GM12878 (cell line): ENCODE measurements at regions not wholly inside any gene's neighbourhood (a gene's known extent, or its start where the extent isn't known, plus 50 kb on each side); places are given as distances from the start of the nearest gene placed in this dataset.

Experiments
- ATAC-seq: fragments of 200-7000 bp; cut with Tn5 transposase; 3 replicates; pipeline ENCODE4 v1.9.1; 2020; ENCODE audit warnings: mild to moderate bottlenecking, moderate library complexity
- BruUV-seq: library from RNA; stranded (reverse); fragments of 400-500 nt; replicated peaks from 2 replicates; lab custom pipeline; 2021; lab: Mats Ljungman, UMichigan
- CTCF ChIA-PET: fragments of 300-600 bp; sonication (Branson Sonifier 250); formaldehyde crosslinking; extraction: SDS; loops from one replicate; lab custom pipeline; 2021; ENCODE audit warnings: inconsistent platforms; lab: Yijun Ruan, JAX
- POLR2A ChIA-PET: fragments of 350-600 bp; formaldehyde crosslinking; extraction: SDS; loops from one replicate; lab custom pipeline; 2021; ENCODE audit warnings: inconsistent platforms; lab: Charles Lee
- RAD21 ChIA-PET: fragments of 300-600 bp; sonication (Branson Sonifier 250); formaldehyde crosslinking; loops from one replicate; lab custom pipeline; 2023; ENCODE audit warnings: antibody characterized with exemption; ENCODE audit not compliant: unreplicated experiment; lab: Charles Lee
- SMC1A ChIA-PET: fragments of 300-600 bp; sonication (Branson Sonifier 250); formaldehyde crosslinking; loops from one replicate; lab custom pipeline; 2023; ENCODE audit not compliant: unreplicated experiment, uncharacterized antibody; lab: Charles Lee
- DNase-seq: peaks from one replicate; pipeline ENCODE4 v3.0.0-alpha.2; 2011; ENCODE audit warnings: low read depth, low spot score
- FAIRE-seq: peaks from 3 replicates; lab custom pipeline; 2011; peaks lifted over from hg19 to GRCh38; lab: Jason Lieb, UNC
- H2AFZ ChIP-seq: 2 replicates; pipeline ENCODE4 v1.6.0; 2011; ENCODE audit warnings: low read depth, low read length, control low read depth; ENCODE audit not compliant: control insufficient read depth
- H3K27ac ChIP-seq: 2 replicates; pipeline ENCODE4 v1.5.1; 2011; ENCODE audit warnings: control low read depth; ENCODE audit not compliant: control insufficient read depth, insufficient read depth
- H3K27me3 ChIP-seq, 2 experiments: replicated peaks in 1 of 2; 2 replicates each; pipeline versions ENCODE4 v1.6.0 to v1.6.1; 2011; ENCODE audit warnings: low read length in 1 of 2; ENCODE audit not compliant: control insufficient read depth in 2 of 2, insufficient read depth in 2 of 2
- H3K36me3 ChIP-seq, 2 experiments: 2 replicates each; pipeline ENCODE4 v1.5.1; 2011; ENCODE audit warnings: low read length in 1 of 2; ENCODE audit not compliant: control insufficient read depth in 2 of 2, insufficient read depth in 2 of 2
- H3K4me1 ChIP-seq: 2 replicates; pipeline ENCODE4 v1.6.1; 2011; ENCODE audit warnings: mild to moderate bottlenecking, low read length, moderate library complexity, mixed read lengths; ENCODE audit not compliant: control insufficient read depth, insufficient read depth
- H3K4me2 ChIP-seq: 2 replicates; pipeline ENCODE4 v1.6.0; 2011; ENCODE audit warnings: control low read depth; ENCODE audit not compliant: control insufficient read depth, insufficient read depth
- H3K4me3 ChIP-seq: fragments of 200-600 bp; sonication (generic); 2 replicates; pipeline ENCODE4 v1.5.1; 2016
- H3K79me2 ChIP-seq: 2 replicates; pipeline ENCODE4 v1.6.0; 2011; ENCODE audit warnings: low read length; ENCODE audit not compliant: control insufficient read depth, insufficient read depth
- H3K9ac ChIP-seq: 2 replicates; pipeline ENCODE4 v1.8.0; 2011; ENCODE audit warnings: low read length, control low read depth, mixed read lengths; ENCODE audit not compliant: control insufficient read depth, insufficient read depth
- H3K9me3 ChIP-seq: replicated peaks from 3 replicates; pipeline ENCODE4 v1.5.1; 2011; ENCODE audit warnings: mild to moderate bottlenecking, low read length; ENCODE audit not compliant: control insufficient read depth, insufficient read depth
- H4K20me1 ChIP-seq: 2 replicates; pipeline ENCODE4 v1.6.0; 2011; ENCODE audit not compliant: control insufficient read depth, insufficient read depth
- CEBPB ChIP-seq, 2 experiments: fragments of 150-350 bp in 1 of 2; IDR thresholded peaks; 2 replicates each; pipeline ENCODE4 v1.6.1; 2012 to 2014; ENCODE audit warnings: low read depth in 2 of 2, low read length in 2 of 2, borderline replicate concordance in 1 of 2, inconsistent platforms in 1 of 2
- GABPA ChIP-seq: IDR thresholded peaks from 2 replicates; pipeline ENCODE4 v1.6.1; 2014; ENCODE audit warnings: antibody characterized with exemption, low read depth, mild to moderate bottlenecking, inconsistent platforms
- HCFC1 ChIP-seq: fragments of 150-350 bp; IDR thresholded peaks from 2 replicates; pipeline ENCODE4 v1.6.1; 2014; ENCODE audit warnings: low read length
- IKZF2 ChIP-seq, 2 experiments: fragments of 450-650 bp; IDR thresholded peaks; 2 replicates each; pipeline ENCODE4 v1.6.1; 2017; ENCODE audit warnings: mild to moderate bottlenecking in 2 of 2, moderate library complexity in 2 of 2
- JUNB ChIP-seq: IDR thresholded peaks from 2 replicates; pipeline ENCODE4 v1.6.1; 2016; ENCODE audit warnings: antibody characterized with exemption, mild to moderate bottlenecking
- MTA2 ChIP-seq: fragments of 450-650 bp; IDR thresholded peaks from 2 replicates; pipeline ENCODE4 v1.6.1; 2016; ENCODE audit warnings: low read depth, mild to moderate bottlenecking, moderate library complexity
- NBN ChIP-seq: fragments of 450-650 bp; IDR thresholded peaks from 2 replicates; pipeline ENCODE4 v1.6.1; 2016
- NFXL1 ChIP-seq: fragments of 450-650 bp; IDR thresholded peaks from 2 replicates; pipeline ENCODE4 v1.6.1; 2017; ENCODE audit warnings: antibody characterized with exemption, mild to moderate bottlenecking, borderline replicate concordance
- NFYA ChIP-seq: IDR thresholded peaks from 2 replicates; pipeline ENCODE4 v1.6.1; 2011; ENCODE audit warnings: low read depth, mild to moderate bottlenecking, low read length, improper control_type of control experiment, borderline replicate concordance
- PAX8 ChIP-seq: fragments of 450-650 bp; IDR thresholded peaks from 2 replicates; pipeline ENCODE4 v1.6.1; 2017; ENCODE audit warnings: mild to moderate bottlenecking, moderate library complexity
- RB1 ChIP-seq: fragments of 450-650 bp; formaldehyde crosslinking; IDR thresholded peaks from 2 replicates; pipeline ENCODE4 v1.6.1; 2017; ENCODE audit warnings: mild to moderate bottlenecking, borderline replicate concordance
- TAF1 ChIP-seq: IDR thresholded peaks from 2 replicates; pipeline ENCODE4 v1.6.1; 2011; ENCODE audit warnings: mild to moderate bottlenecking, low read depth, low read length, borderline replicate concordance
- YY1 ChIP-seq: IDR thresholded peaks from 2 replicates; pipeline ENCODE4 v1.6.1; 2011; ENCODE audit warnings: low read depth, mild to moderate bottlenecking, low read length
- ZNF274 ChIP-seq: IDR thresholded peaks from one replicate; pipeline ENCODE4 v1.8.0; 2011; ENCODE audit not compliant: insufficient read length, insufficient read depth
- WGBS: methylation state at CpG from one replicate; pipeline ENCODE4 v1.1.6; 2016; ENCODE audit warnings: low lambda C conversion rate; ENCODE audit not compliant: insufficient replicate concordance, insufficient coverage; ENCODE audit errors: missing lambda C conversion rate; 5-methylcytosine and 5-hydroxymethylcytosine counted together
- in situ Hi-C: fragments of 300-500 bp; cut with MboI; formaldehyde crosslinking; loops from 9 replicates; pipeline ENCODE4 v1.14.3; 2018; ENCODE audit warnings: mixed read lengths
- intact Hi-C: fragments of 100-400 bp; cut with micrococcal nuclease; formaldehyde crosslinking; loops from one replicate; pipeline ENCODE4 v1.14.2; 2022; ENCODE audit not compliant: unreplicated experiment
- TF ChIP-seq, protein P1 (sequence below): IDR thresholded peaks from 2 replicates; pipeline ENCODE4 v1.6.1; 2011; ENCODE audit warnings: low read depth, mild to moderate bottlenecking, low read length, moderate library complexity, borderline replicate concordance; ENCODE audit errors: extremely low read depth
- TF ChIP-seq, protein P2 (sequence below): IDR thresholded peaks from 2 replicates; pipeline ENCODE4 v1.6.1; 2011; ENCODE audit warnings: low read depth, low read length, improper control_type of control experiment, borderline replicate concordance
- TF ChIP-seq, protein P3 (sequence below), 3 experiments: IDR thresholded peaks in 2 of 3; conservative IDR thresholded peaks in 1 of 3; 2 replicates each; pipeline ENCODE4 v1.5.1; 2011; ENCODE audit warnings: low read depth in 3 of 3, low read length in 3 of 3, mild to moderate bottlenecking in 3 of 3, control low read depth in 2 of 3, moderate library complexity in 2 of 3, inconsistent platforms in 1 of 3, mixed read lengths in 1 of 3; ENCODE audit not compliant: control insufficient read depth in 2 of 3, insufficient read depth in 1 of 3; ENCODE audit errors: extremely low read depth in 1 of 3
- TF ChIP-seq, protein P4 (sequence below): IDR thresholded peaks from 2 replicates; pipeline ENCODE4 v1.6.1; 2011; ENCODE audit warnings: borderline replicate concordance, low read depth, mild to moderate bottlenecking, moderate library complexity, low read length; ENCODE audit not compliant: insufficient read depth, poor library complexity, severe bottlenecking

DNA sequence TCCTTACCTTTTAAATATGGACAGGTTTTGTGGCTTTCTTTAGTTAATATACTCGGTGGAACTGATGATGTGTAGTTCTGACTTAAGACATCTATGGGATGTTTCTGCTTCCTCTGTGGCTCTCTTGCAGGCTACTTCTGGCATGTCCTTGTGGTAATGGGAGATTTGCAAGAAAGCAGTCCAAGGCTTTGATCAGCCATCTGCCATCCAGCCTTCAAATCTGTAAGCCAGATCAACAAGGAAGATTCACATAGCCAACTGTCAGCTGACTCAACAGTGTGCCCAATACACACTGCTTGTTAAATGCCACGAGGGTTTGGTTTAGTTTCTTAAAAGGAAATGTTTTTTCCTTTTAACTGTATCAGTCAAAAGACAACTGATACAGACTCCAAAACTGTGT, 722.2 kb upstream of the CHRM3 start:
- ChIA-PET RAD21 (no interaction called here), SMC1A (interaction anchor here (0.7 kb wide), 1 partner anchor 11 kb away, joined by 3 read pairs; no protein-coding TSS in a partner anchor), CTCF (interaction anchor here (0.6 kb wide), 1 partner anchor 1217 kb away, joined by 3 read pairs; no protein-coding TSS in a partner anchor), POLR2A (no interaction called here)
- Histone ChIP-seq H3K4me3 (no peak overlapping the region), H3K4me1 (no peaks in the 10 kb centered on the region), H3K9me3 (no peaks in the 10 kb centered on the region), H3K27me3 (no peaks in the 10 kb centered on the region), H2AFZ (no peak overlapping the region), H3K27ac (no peak overlapping the region), H3K4me2 (no peak overlapping the region), H3K9ac (no peak overlapping the region), H3K79me2 (no peaks in the 10 kb centered on the region), H3K36me3 (no peaks in the 10 kb centered on the region), H4K20me1 (no peaks in the 10 kb centered on the region)
- TF ChIP-seq YY1 (no peak), MTA2 (no peak), PAX8 (no peak), TAF1 (no peak), CEBPB (IDR thresholded peaks at IDR 0.05; ENCODE audit: borderline replicate concordance in 1 of 2, low read depth in 2 of 2, low read length in 2 of 2) (no peak), HCFC1 (no peak), IKZF2 (IDR thresholded peaks at IDR 0.05) (no peak), JUNB (no peak), RB1 (no peak), GABPA (no peak), NBN (no peak), ZNF274 (no peak), NFYA (no peak), NFXL1 (no peak)
- TF ChIP-seq, protein P1, sequence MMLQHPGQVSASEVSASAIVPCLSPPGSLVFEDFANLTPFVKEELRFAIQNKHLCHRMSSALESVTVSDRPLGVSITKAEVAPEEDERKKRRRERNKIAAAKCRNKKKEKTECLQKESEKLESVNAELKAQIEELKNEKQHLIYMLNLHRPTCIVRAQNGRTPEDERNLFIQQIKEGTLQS: no peak
- TF ChIP-seq, protein P2, sequence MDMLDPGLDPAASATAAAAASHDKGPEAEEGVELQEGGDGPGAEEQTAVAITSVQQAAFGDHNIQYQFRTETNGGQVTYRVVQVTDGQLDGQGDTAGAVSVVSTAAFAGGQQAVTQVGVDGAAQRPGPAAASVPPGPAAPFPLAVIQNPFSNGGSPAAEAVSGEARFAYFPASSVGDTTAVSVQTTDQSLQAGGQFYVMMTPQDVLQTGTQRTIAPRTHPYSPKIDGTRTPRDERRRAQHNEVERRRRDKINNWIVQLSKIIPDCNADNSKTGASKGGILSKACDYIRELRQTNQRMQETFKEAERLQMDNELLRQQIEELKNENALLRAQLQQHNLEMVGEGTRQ: no peak
- TF ChIP-seq, protein P3, sequence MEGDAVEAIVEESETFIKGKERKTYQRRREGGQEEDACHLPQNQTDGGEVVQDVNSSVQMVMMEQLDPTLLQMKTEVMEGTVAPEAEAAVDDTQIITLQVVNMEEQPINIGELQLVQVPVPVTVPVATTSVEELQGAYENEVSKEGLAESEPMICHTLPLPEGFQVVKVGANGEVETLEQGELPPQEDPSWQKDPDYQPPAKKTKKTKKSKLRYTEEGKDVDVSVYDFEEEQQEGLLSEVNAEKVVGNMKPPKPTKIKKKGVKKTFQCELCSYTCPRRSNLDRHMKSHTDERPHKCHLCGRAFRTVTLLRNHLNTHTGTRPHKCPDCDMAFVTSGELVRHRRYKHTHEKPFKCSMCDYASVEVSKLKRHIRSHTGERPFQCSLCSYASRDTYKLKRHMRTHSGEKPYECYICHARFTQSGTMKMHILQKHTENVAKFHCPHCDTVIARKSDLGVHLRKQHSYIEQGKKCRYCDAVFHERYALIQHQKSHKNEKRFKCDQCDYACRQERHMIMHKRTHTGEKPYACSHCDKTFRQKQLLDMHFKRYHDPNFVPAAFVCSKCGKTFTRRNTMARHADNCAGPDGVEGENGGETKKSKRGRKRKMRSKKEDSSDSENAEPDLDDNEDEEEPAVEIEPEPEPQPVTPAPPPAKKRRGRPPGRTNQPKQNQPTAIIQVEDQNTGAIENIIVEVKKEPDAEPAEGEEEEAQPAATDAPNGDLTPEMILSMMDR (IDR thresholded peaks at IDR 0.05 in 2 of 3, conservative IDR thresholded peaks at IDR 0.05 in 1 of 3; ENCODE audit: control insufficient read depth in 2 of 3, extremely low read depth in 1 of 3, insufficient read depth in 1 of 3, low read depth in 3 of 3, low read length in 3 of 3): no peak
- TF ChIP-seq, protein P4, sequence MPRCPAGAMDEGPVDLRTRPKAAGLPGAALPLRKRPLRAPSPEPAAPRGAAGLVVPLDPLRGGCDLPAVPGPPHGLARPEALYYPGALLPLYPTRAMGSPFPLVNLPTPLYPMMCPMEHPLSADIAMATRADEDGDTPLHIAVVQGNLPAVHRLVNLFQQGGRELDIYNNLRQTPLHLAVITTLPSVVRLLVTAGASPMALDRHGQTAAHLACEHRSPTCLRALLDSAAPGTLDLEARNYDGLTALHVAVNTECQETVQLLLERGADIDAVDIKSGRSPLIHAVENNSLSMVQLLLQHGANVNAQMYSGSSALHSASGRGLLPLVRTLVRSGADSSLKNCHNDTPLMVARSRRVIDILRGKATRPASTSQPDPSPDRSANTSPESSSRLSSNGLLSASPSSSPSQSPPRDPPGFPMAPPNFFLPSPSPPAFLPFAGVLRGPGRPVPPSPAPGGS: no peak
- no peak for DNase-seq
- in situ Hi-C loops: no loop called here
- BruUV-seq: no TSS peak
- intact Hi-C loops: no loop called here
- no peak for FAIRE-seq
- 0% methylated on average over 2 of the region's 2 CpGs for WGBS
- no peak for ATAC-seq
